Breast epithelium (tissue), 4 donors: ENCODE measurements at regions not wholly inside any gene's neighbourhood (a gene's known extent, or its start where the extent isn't known, plus 50 kb on each side); places are given as distances from the start of the nearest gene placed in this dataset.

ENCODE experiments used
- DNase-seq, 2 donors: peaks; one replicate each; pipeline ENCODE4 v3.0.0-alpha.2; 2019; ENCODE audit warnings: low spot score in 2 of 2
- H3K27ac ChIP-seq, 2 donors: fragments of 200-600 bp; sonication (generic) in 1 of 2; one replicate each; pipeline ENCODE4 v1.5.1; 2016 to 2019; ENCODE audit warnings: mild to moderate bottlenecking in 1 of 2
- H3K27me3 ChIP-seq, 2 donors: fragments of 200-600 bp; sonication (generic) in 1 of 2; one replicate each; pipeline versions ENCODE4 v1.5.1 to v1.6.0; 2017 to 2019; ENCODE audit warnings: control low read depth in 1 of 2, mild to moderate bottlenecking in 1 of 2
- H3K36me3 ChIP-seq: fragments of 200-600 bp; one replicate; pipeline ENCODE4 v1.5.1; 2019
- H3K4me1 ChIP-seq, 2 donors: fragments of 200-600 bp; sonication (generic); one replicate each; pipeline ENCODE4 v1.5.1; 2016 to 2019; ENCODE audit warnings: control low read depth in 1 of 2
- H3K4me3 ChIP-seq, 3 donors: fragments of 200-600 bp; sonication (generic); 1 replicate in 2 of 3; 2 replicates in 1 of 3; pipeline ENCODE4 v1.5.1; 2016 to 2019; ENCODE audit warnings: mild to moderate bottlenecking in 3 of 3, moderate library complexity in 2 of 3
- H3K9me3 ChIP-seq, 2 donors: fragments of 200-600 bp; sonication (generic) in 1 of 2; one replicate each; pipeline ENCODE4 v1.5.1; 2016 to 2019; ENCODE audit warnings: control low read depth in 1 of 2
- CTCF ChIP-seq, 3 donors: fragments of 450-650 bp; IDR thresholded peaks; one replicate each; pipeline ENCODE4 v1.5.1; 2016 to 2017; ENCODE audit warnings: antibody characterized with exemption in 3 of 3, mild to moderate bottlenecking in 3 of 3, moderate library complexity in 3 of 3
- POLR2A ChIP-seq: fragments of 450-650 bp; IDR thresholded peaks from one replicate; pipeline ENCODE4 v1.6.1; 2016; ENCODE audit warnings: antibody characterized with exemption, mild to moderate bottlenecking, moderate library complexity
- POLR2AphosphoS5 ChIP-seq, 3 donors: sonication (generic); formaldehyde crosslinking; IDR thresholded peaks; one replicate each; pipeline ENCODE4 v1.6.1; 2017; ENCODE audit warnings: antibody characterized with exemption in 3 of 3
- intact Hi-C: fragments of 100-400 bp; cut with DNase I; formaldehyde crosslinking; loops from one replicate; pipeline ENCODE4 v1.15.1; 2023; ENCODE audit warnings: low total_unique reads

GRCh38 chr3:4091786-4092185 lies 211.4 kb upstream of the SETMAR start:
- TF ChIP-seq CTCF (IDR thresholded peaks at IDR 0.05) (no peak), POLR2AphosphoS5 (IDR thresholded peaks at IDR 0.05) (no peak), POLR2A (no peak)
- Histone ChIP-seq H3K4me3 (no peak overlapping the region), H3K4me1 (no peaks in the 10 kb centered on the region), H3K27me3 (no peaks in the 10 kb centered on the region), H3K27ac (no peak overlapping the region), H3K36me3 (no peaks in the 10 kb centered on the region), H3K9me3 (no peaks in the 10 kb centered on the region)
- DNase-seq: no peak
- intact Hi-C loops: no loop called here

- DNase-seq: no peak
- no peaks in the 10 kb centered on the region for H3K4me1 ChIP-seq
- H3K27me3 ChIP-seq: no peaks in the 10 kb centered on the region
- TF ChIP-seq CTCF (IDR thresholded peaks at IDR 0.05) (no peak), POLR2A (no peak), POLR2AphosphoS5 (IDR thresholded peaks at IDR 0.05) (no peak)
- no peak overlapping the region for H3K4me3 ChIP-seq
- H3K9me3 ChIP-seq: no peaks in the 10 kb centered on the region
- no peak overlapping the region for H3K27ac ChIP-seq
- intact Hi-C loops: no loop called here
- H3K36me3 ChIP-seq: no peaks in the 10 kb centered on the region
Measured at GRCh38 chr3:4097801-4098200, 205.4 kb upstream of the SETMAR start.

GRCh38 chr3:4099607-4100006 lies 203.6 kb upstream of the SETMAR start:
- H3K27me3 ChIP-seq: no peaks in the 10 kb centered on the region
- no peak for DNase-seq
- no peak overlapping the region for H3K4me3 ChIP-seq
- no peaks in the 10 kb centered on the region for H3K4me1 ChIP-seq
- H3K36me3 ChIP-seq: no peaks in the 10 kb centered on the region
- TF ChIP-seq POLR2A (no peak), CTCF (IDR thresholded peaks at IDR 0.05) (no peak), POLR2AphosphoS5 (IDR thresholded peaks at IDR 0.05) (no peak)
- peaks cover 0 to 7% of the 10 kb centered on the region in 2 donors for H3K9me3 ChIP-seq
- intact Hi-C loops: no loop called here
- H3K27ac ChIP-seq: no peak overlapping the region

GRCh38 chr3:4107430-4107829 lies 195.7 kb upstream of the SETMAR start:
- H3K4me3 ChIP-seq: no peak overlapping the region
- intact Hi-C loops: no loop called here
- TF ChIP-seq CTCF (IDR thresholded peaks at IDR 0.05) (no peak), POLR2AphosphoS5 (IDR thresholded peaks at IDR 0.05) (no peak), POLR2A (no peak)

GRCh38 chr3:4113811-4114522 lies 189.2 kb upstream of the SETMAR start:
- H3K27ac ChIP-seq: no peak overlapping the region
- no peaks in the 10 kb centered on the region for H3K36me3 ChIP-seq
- intact Hi-C loops: no loop called here

More at GRCh38 chr3:4107430-4107829, 195.7 kb upstream of the SETMAR start:
- no peaks in the 10 kb centered on the region for H3K4me1 ChIP-seq
- no peaks in the 10 kb centered on the region for H3K27me3 ChIP-seq
- DNase-seq: no peak
- peaks cover 0 to 8% of the 10 kb centered on the region in 2 donors for H3K9me3 ChIP-seq
- H3K36me3 ChIP-seq: no peaks in the 10 kb centered on the region
- no peak overlapping the region for H3K27ac ChIP-seq

More at GRCh38 chr3:4113811-4114522, 189.2 kb upstream of the SETMAR start:
- no peaks in the 10 kb centered on the region for H3K27me3 ChIP-seq
- TF ChIP-seq POLR2AphosphoS5 (IDR thresholded peaks at IDR 0.05) (no peak), POLR2A (no peak), CTCF (IDR thresholded peaks at IDR 0.05) (no peak)
- no peak for DNase-seq
- no peak overlapping the region for H3K4me3 ChIP-seq
- no peaks in the 10 kb centered on the region for H3K4me1 ChIP-seq
- H3K9me3 ChIP-seq: no peaks in the 10 kb centered on the region
